H7 (cell line): ENCODE measurements at regions not wholly inside any gene's neighbourhood (a gene's known extent, or its start where the extent isn't known, plus 50 kb on each side); places are given as distances from the start of the nearest gene placed in this dataset.

ENCODE experiments used
- DNase-seq: peaks from one replicate; pipeline ENCODE4 v3.0.0; 2012
- H3K27me3 ChIP-seq: 2 replicates; pipeline ENCODE4 v1.6.0; 2011; ENCODE audit warnings: mild to moderate bottlenecking, low read length; ENCODE audit not compliant: control insufficient read depth, insufficient read depth
- H3K36me3 ChIP-seq: replicated peaks from 2 replicates; pipeline ENCODE4 v1.5.1; 2011; ENCODE audit warnings: low read length; ENCODE audit not compliant: control insufficient read depth, insufficient read depth
- H3K4me3 ChIP-seq: 2 replicates; pipeline ENCODE4 v1.5.1; 2011; ENCODE audit warnings: low read depth, mild to moderate bottlenecking, control low read depth, low read length, moderate library complexity; ENCODE audit not compliant: insufficient read depth

DNA sequence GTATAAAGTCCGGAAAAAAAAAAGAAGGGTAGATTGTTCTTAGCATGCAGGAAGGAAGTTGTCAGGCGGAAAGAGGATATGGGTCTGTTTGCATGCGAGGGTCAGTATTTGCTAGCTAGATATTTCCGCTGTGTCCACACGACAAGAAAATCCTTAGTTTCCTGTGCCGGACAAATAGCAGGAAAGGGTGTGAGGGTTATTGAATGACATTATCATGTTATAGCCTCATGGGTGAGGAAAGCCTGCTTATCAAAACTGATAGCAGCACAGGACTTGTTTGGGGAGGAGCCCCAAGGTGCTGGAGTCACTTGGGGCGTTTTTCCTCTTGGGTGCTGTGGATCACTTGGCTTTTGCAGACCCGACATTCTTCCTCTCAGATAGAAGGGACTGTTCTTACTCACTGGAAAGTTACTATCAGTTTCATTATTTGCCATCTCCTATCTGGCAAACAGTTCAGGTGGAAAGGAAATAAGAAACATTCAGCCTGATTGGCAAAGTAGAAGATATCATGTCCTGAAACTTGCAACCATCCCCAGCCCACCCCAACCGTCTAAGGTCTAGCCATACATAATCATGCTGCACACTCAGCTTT, 127.2 kb upstream of the DPH6 start:
- no peak overlapping the region for H3K4me3 ChIP-seq
- DNase-seq: no peak

DNA sequence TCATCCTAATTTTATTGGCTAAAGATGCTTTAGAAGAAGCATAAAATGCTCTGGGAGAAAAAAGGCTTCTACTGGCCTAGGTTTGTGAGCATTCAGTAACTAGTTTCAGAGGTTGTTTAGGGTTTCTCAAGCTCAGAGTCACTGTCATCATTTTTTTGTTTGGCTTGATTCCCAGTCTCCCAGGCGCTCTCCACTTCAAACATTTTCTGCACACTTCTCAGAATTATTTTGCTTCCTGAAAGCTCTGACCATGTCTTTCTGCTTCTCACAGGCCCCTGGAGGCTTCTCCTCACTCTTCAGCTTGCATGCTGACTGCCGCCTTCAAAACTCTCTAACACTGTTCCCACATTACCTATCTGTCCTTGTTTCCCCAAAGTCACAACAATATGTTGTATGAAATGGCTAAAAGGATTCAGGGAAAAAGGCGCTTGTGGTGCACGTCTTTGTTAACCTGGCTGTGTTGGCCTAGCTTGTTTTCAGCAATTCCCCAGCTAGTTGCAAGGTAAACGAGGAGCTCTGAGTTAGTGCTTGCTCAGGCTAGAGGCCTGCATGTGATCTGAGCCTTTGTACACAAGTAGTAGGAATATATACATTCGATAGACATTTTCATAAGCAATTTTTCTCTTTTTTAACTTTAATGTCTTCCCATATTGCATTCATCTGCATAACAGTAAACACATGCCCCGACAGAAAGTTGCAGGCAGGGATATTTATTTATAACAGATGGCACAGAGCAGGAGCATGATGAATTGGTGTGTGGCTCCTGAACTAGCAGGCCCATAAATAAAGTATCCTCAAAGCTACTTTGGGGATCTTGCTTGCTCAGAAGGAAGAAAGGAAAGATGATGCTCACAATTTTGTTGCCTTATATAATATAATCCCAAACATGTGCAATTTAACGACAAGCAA, 129.2 kb upstream of the DPH6 start:
- H3K27me3 ChIP-seq: no peaks in the 10 kb centered on the region
- DNase-seq: no peak
- no peaks in the 10 kb centered on the region for H3K36me3 ChIP-seq

More for the DNA sequence above, 127.2 kb upstream of the DPH6 start:
- Histone ChIP-seq H3K27me3 (no peaks in the 10 kb centered on the region), H3K36me3 (no peaks in the 10 kb centered on the region)

DNA sequence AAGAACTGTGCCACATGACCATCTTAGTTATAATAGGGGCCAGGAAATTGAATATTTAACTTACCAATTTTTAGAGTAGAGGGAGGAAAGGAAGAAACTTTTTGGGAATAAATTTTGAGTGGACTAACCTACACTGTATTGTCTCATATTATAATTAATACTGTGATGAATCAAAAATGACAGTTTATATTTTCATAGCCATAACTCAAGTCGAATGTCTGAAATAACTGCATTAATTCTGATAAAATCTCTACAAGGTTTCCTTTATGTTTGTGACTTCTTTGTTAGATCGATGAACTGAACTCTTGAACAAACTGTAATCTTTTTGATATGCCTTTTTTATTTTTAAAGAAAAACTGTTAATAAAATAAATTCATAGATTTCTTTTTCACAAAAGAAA, 132.8 kb upstream of the DPH6 start:
- Histone ChIP-seq H3K36me3 (no peaks in the 10 kb centered on the region), H3K4me3 (no peak overlapping the region), H3K27me3 (no peaks in the 10 kb centered on the region)
- DNase-seq: no peak

More for the DNA sequence above, 129.2 kb upstream of the DPH6 start:
- no peak overlapping the region for H3K4me3 ChIP-seq

DNA sequence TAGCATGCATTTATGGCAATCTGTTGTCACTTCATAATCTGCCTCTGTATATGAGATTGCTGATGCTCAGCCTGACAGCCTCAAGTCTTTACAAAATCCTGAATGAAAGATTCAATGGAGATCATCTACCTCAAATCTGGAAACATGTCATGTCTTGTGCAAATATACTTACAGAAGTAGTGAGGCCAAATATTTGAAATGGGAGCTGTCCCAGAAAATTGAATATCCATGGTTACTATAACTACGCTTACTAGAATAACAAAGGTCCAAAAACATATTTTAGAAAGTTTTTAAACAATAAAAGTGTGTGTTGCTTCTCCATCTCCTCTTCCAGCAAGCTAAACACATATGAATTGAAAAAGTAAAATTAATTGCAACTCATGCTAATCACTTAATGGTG, 133.2 kb upstream of the DPH6 start:
- Histone ChIP-seq H3K36me3 (no peaks in the 10 kb centered on the region), H3K4me3 (no peak overlapping the region), H3K27me3 (no peaks in the 10 kb centered on the region)
- no peak for DNase-seq

DNA sequence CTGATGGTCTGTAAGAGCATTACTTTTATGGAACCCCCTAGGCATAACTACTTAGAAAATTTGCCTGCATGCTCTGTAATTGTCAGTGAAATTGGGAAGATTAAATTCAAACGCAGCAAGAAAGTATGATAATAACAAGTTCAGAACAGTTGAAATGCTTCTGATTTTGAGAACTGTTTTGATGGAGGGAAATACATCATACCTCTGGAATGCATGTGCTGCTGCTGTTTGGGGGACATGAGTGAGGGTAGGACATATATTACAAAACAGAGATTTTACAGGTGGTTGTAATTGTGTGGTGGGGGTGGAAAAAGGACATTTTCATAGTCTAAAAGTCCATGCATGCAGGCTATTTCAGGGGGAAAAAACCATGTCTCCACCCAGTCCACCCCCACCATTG, 135.0 kb upstream of the DPH6 start:
- H3K4me3 ChIP-seq: no peak overlapping the region
- H3K36me3 ChIP-seq: no peaks in the 10 kb centered on the region
- no peak for DNase-seq
- no peaks in the 10 kb centered on the region for H3K27me3 ChIP-seq

DNA sequence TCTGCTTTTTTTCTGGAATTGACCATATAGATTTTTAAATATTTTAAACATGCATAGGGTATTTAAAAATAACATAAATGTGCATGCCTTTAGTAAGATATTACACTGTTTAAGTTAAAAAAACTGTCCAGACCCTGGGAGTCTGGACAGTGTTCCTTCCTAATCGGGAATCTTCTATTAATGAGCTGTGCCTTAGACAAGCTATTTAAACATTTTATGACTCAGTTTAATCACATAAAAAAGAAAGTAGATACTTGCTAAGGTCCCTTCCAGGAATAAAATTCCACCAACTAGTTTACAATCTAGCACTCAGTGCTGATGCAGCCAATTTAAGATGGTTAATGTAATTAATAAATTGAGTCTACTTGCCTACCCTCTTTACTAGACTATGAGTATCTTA, 140.4 kb upstream of the DPH6 start:
- H3K27me3 ChIP-seq: no peaks in the 10 kb centered on the region
- H3K36me3 ChIP-seq: no peaks in the 10 kb centered on the region
- no peak for DNase-seq
- H3K4me3 ChIP-seq: no peak overlapping the region

DNA sequence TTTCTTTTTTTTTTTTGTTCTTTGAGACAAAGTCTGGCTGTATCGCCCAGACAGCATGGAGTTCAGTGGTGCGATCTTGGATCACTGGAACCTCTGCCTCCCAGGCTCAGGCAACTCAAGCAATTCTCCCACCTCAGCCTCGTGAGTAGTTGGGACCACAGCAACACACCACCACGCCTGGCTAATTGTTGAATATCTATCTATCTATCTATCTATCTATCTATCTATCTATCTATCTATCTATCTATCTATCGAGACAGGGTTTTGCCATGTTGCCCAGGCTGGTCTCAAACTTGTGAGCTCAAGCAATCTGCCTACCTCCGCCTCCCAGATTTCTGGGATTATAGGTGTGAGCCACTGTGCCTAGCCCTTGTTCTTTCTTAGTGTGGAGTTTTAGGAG, 143.3 kb upstream of the DPH6 start:
- H3K27me3 ChIP-seq: no peaks in the 10 kb centered on the region
- no peak for DNase-seq
- H3K36me3 ChIP-seq: no peaks in the 10 kb centered on the region
- no peak overlapping the region for H3K4me3 ChIP-seq

DNA sequence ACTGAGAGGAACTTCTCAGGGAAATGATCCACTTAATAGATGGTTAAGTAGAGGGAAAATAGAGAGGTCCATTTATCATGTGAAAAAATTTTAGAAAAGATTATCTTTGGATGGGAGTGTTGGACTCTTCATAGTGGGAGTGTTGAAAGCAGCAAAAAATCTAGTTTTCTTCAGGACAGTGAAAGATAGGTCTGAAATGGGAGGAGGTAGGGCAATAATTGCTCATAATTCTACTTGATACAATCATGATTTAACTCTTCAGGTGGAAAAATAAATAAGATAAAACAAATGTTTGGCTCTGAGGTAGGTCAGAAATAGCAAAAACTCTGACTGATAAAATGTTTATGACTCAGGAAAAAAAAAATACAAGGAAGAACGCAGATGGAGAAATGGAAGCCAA, 144.1 kb upstream of the DPH6 start:
- Histone ChIP-seq H3K36me3 (no peaks in the 10 kb centered on the region), H3K4me3 (no peak overlapping the region), H3K27me3 (no peaks in the 10 kb centered on the region)
- DNase-seq: no peak

DNA sequence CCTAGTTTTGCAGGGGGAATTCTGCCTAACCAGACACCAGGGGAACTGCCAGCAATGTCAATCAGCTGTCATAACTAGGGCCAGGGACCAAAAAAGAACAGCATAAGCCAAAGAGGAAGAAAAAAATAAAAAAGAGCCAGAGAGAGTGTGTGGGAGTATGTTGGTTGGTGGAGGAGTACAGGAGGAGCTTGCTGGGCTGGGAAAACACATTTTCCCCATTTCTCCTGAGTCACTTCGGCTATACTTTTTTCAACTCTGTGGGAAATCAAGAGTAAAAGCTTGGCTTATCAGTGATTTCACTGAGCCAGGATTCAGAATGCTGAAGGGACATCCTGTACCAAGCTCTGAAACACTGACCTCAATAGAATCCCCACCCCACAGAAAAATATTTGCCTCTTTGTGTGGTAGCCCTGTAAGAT, 144.7 kb upstream of the DPH6 start:
- DNase-seq: no peak
- Histone ChIP-seq H3K27me3 (no peaks in the 10 kb centered on the region), H3K4me3 (no peak overlapping the region), H3K36me3 (no peaks in the 10 kb centered on the region)

DNA sequence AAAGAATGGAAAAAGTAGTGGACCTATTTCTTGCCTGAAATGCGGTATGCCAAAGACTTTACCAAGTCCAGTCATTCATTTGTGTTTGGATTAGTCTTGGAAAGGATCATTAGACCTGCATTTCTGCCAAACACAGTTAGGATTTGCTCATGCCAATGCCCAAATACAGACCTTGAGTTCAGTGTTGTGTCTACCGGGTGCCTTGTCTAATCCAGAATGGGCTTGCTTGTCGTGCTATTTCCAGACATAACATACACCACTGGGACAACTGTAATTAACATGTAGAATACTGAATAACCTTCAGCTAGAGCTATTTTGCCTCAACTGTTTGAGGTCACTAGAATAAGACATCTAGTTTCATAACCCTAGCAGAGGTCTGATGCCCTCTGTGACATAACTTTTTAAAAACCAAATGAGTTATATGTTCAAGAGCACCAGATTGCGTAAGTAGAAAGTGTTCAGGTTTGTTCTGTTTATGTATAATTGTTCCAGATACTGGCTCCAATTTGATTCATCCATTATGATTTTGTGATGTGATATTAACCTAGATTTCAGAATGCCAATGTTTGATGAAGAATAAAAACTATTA, 145.3 kb upstream of the DPH6 start:
- no peak for DNase-seq
- H3K36me3 ChIP-seq: no peaks in the 10 kb centered on the region
- H3K27me3 ChIP-seq: no peaks in the 10 kb centered on the region
- no peak overlapping the region for H3K4me3 ChIP-seq

DNA sequence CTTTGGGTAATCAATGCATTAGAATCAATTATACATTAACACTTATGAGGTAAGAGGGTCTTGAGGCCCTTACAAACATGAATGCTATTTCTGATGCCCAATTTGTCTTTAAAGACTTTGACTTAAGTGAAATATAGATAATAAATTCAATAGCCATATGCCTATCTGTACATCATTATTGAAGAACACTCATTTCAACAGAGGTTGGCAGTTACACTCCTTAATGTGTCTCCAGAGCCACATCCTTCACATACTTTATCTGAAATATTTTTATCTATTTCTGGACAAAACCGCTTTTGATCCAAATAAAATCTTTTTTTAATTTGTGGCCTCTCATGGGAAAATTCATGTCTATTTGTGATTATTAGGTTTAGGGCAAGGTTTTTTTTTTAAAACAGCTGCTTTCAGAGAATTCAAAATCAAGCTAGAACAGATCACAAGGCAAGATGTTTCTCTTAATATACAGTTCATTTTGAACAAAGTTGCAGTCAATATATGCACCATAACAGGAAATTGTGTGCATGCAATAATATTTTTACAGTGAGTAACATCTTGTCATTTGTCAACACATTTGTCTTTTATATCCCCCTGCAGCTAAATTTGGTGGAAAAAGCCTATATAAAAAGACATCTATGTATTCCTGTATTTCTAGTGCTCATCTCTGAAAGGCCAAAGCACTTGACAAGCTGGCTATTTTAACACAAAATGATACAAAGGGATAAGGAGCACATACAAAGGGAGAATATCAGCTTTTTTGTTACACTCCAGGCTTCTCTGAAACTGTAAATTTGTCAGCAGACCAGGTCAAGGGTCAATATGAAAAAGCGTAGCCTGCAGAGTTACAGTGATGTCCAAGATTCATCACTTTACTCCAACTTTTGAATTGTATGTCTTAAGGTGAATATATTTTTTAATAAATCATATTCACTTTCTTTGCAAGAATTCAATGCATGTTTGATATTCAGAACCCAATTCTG, 146.2 kb upstream of the DPH6 start:
- Histone ChIP-seq H3K4me3 (no peak overlapping the region), H3K27me3 (no peaks in the 10 kb centered on the region), H3K36me3 (no peaks in the 10 kb centered on the region)
- DNase-seq: no peak

DNA sequence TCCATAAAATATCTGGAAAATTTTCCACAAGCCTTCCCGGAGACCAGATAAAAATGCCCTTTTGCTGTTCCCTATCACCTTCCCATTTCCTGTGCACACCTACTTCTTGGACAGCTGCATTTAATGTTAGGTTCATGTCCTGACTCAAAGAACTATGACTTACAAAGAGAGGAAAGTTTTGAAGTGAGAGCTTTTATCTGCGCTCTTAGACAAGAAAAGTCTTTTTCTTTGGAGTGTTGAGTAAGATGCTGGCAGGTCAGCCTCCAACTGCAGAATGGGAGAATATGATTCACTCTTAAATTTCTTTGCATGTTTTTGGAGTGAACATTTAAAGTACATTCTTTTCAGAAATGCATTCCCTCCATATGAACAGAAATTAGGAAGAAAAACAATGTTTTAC, 147.3 kb upstream of the DPH6 start:
- DNase-seq: no peak
- Histone ChIP-seq H3K4me3 (no peak overlapping the region), H3K36me3 (no peaks in the 10 kb centered on the region), H3K27me3 (no peaks in the 10 kb centered on the region)

DNA sequence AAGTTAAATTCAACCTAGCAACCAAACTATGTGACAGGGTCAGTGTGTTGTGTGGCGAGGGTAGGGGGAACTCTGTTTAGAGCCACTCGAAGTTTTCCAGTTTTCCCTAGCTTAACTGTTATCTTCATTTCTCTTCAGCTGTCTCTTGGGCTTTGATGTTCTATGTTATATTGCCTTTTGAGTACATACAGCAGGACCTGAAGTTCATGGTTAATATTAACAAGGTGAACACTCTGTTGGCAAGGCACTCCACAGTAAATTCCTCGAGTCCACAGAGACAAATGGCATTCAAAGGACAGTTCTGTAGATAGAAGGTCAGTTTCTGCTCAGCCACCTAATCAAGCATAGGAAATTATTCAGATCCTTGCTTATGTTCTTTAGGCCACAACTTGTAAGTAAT, 147.9 kb upstream of the DPH6 start:
- H3K27me3 ChIP-seq: no peaks in the 10 kb centered on the region
- no peak for DNase-seq
- no peaks in the 10 kb centered on the region for H3K36me3 ChIP-seq
- no peak overlapping the region for H3K4me3 ChIP-seq

DNA sequence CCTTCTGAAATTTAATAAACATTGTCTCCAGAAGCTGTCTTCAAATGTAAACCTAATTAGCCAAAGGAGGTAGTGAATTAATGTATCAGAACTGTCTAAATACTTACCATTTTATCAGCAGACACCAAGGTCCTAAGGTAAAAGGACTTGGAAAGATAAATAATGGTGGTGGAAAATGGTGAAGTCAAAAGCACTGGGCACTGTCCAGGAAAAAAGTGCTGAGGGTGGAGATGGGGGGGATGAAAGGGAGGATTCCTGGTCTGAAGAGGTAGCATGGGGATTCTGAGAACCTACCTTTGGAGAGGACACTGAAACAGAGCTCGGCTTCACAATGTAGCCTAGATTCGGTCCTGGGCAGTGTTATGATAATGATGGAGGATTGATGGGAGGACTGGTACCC, 149.0 kb upstream of the DPH6 start:
- DNase-seq: no peak
- no peaks in the 10 kb centered on the region for H3K36me3 ChIP-seq
- H3K27me3 ChIP-seq: no peaks in the 10 kb centered on the region

More for the DNA sequence above, 149.0 kb upstream of the DPH6 start:
- no peak overlapping the region for H3K4me3 ChIP-seq
